K562 (cell line): ENCODE measurements at regions not wholly inside any gene's neighbourhood (a gene's known extent, or its start where the extent isn't known, plus 50 kb on each side); places are given as distances from the start of the nearest gene placed in this dataset.

Source experiments
- ATAC-seq: fragments of 200-7000 bp; cut with Tn5 transposase; 3 replicates; pipeline ENCODE4 v1.9.1; 2020; ENCODE audit warnings: moderate library complexity
- BruUV-seq: library from RNA; stranded (reverse); fragments of 400-500 nt; replicated peaks from 2 replicates; lab custom pipeline; 2021; lab: Mats Ljungman, UMichigan
- CTCF ChIA-PET: fragments of 300-600 bp; formaldehyde crosslinking; extraction: SDS; loops from one replicate; lab custom pipeline; 2021; ENCODE audit warnings: low intra/inter-chr PET ratio; lab: Yijun Ruan, JAX
- POLR2A ChIA-PET: fragments of 300-600, 350-650 bp; sonication (Branson Sonifier 250); formaldehyde crosslinking; extraction: SDS; loops from one replicate; lab custom pipeline; 2021; ENCODE audit warnings: antibody characterized with exemption, inconsistent platforms; lab: Yijun Ruan, JAX
- DNase-seq, 4 experiments: peaks; one replicate each; pipeline versions ENCODE4 v3.0.0 to v3.0.0-alpha.2; 2011 to 2018; ENCODE audit warnings: low spot score in 3 of 4, mixed read lengths in 3 of 4; ENCODE audit errors: extremely low read depth in 1 of 4
- FAIRE-seq: peaks from 2 replicates; lab custom pipeline; 2011; peaks lifted over from hg19 to GRCh38; lab: Jason Lieb, UNC
- H2AFZ ChIP-seq: 2 replicates; pipeline ENCODE4 v1.6.0; 2011; ENCODE audit warnings: low read depth, low read length, control low read depth, inconsistent platforms
- H3K27ac ChIP-seq: fragments of 200-600 bp; 3 replicates; pipeline ENCODE4 v1.8.0; 2011; ENCODE audit warnings: low read depth, mild to moderate bottlenecking, control low read depth, inconsistent platforms, low read length, moderate library complexity, mixed read lengths; ENCODE audit errors: extremely low read depth
- H3K27me3 ChIP-seq, 2 experiments: fragments of 300-600 bp in 1 of 2; 2 replicates in 1 of 2; 3 replicates in 1 of 2; pipeline versions ENCODE4 v1.6.0 to v1.8.0; 2011; ENCODE audit warnings: inconsistent platforms in 2 of 2, low read length in 2 of 2, mild to moderate bottlenecking in 1 of 2, mixed read lengths in 1 of 2, moderate library complexity in 1 of 2; ENCODE audit not compliant: control insufficient read depth in 2 of 2, insufficient read depth in 2 of 2
- H3K36me3 ChIP-seq: fragments of 300-600 bp; 3 replicates; pipeline ENCODE4 v1.8.0; 2011; ENCODE audit warnings: mild to moderate bottlenecking, low read length, inconsistent platforms; ENCODE audit not compliant: control insufficient read depth, insufficient read depth
- H3K4me1 ChIP-seq, 2 experiments: fragments of 200-600 bp in 1 of 2; replicated peaks in 1 of 2; 2 replicates in 1 of 2; 3 replicates in 1 of 2; pipeline versions ENCODE4 v1.5.1 to v1.8.0; 2011; ENCODE audit warnings: inconsistent platforms in 2 of 2, low read length in 2 of 2, mild to moderate bottlenecking in 1 of 2, mixed read lengths in 1 of 2, moderate library complexity in 1 of 2; ENCODE audit not compliant: control insufficient read depth in 2 of 2, insufficient read depth in 2 of 2
- H3K4me2 ChIP-seq: 2 replicates; pipeline ENCODE4 v1.6.1; 2011; ENCODE audit warnings: low read length, control low read depth, inconsistent platforms, mixed read lengths; ENCODE audit not compliant: insufficient read depth
- H3K4me3 ChIP-seq: fragments of 200-600 bp; sonication (generic), shearing (Covaris generic); 2 replicates; pipeline ENCODE4 v1.5.1; 2016; ENCODE audit warnings: control low read depth, inconsistent platforms
- H3K79me2 ChIP-seq: fragments of 200-600 bp; 3 replicates; pipeline ENCODE4 v1.8.0; 2011; ENCODE audit warnings: low read length, inconsistent platforms; ENCODE audit not compliant: control insufficient read depth, insufficient read depth
- H3K9ac ChIP-seq, 2 experiments: 2 replicates each; pipeline versions ENCODE4 v1.6.0 to v1.6.1; 2011; ENCODE audit warnings: low read depth in 2 of 2, low read length in 2 of 2, control low read depth in 1 of 2, inconsistent platforms in 1 of 2, mild to moderate bottlenecking in 1 of 2, mixed read lengths in 1 of 2; ENCODE audit not compliant: insufficient read depth in 1 of 2
- H3K9me1 ChIP-seq: one replicate; pipeline ENCODE4 v1.6.0; 2011; ENCODE audit warnings: inconsistent platforms, mild to moderate bottlenecking, low read length, moderate library complexity; ENCODE audit not compliant: control insufficient read depth, insufficient read depth
- H3K9me3 ChIP-seq: replicated peaks from 2 replicates; pipeline ENCODE4 v1.5.1; 2011; ENCODE audit warnings: low read depth, low read length, inconsistent platforms; ENCODE audit not compliant: control insufficient read depth, insufficient read depth
- H4K20me1 ChIP-seq: replicated peaks from 2 replicates; pipeline ENCODE4 v1.6.1; 2011; ENCODE audit warnings: low read length, inconsistent platforms, mixed read lengths; ENCODE audit not compliant: control insufficient read depth, insufficient read depth
- ATF2 ChIP-seq: sonication (generic); formaldehyde crosslinking; IDR thresholded peaks from 2 replicates; pipeline ENCODE4 v1.8.1; 2022; ENCODE audit warnings: missing genetic modification reagents
- CHD1 ChIP-seq: fragments of 200-600 bp; sonication (generic); IDR thresholded peaks from one replicate; pipeline ENCODE4 v1.6.1; 2012; ENCODE audit warnings: mild to moderate bottlenecking, moderate library complexity, low read length, inconsistent platforms
- DLX4 ChIP-seq: fragments of 250-450 bp; sonication (Bioruptor Pico); IDR thresholded peaks from 2 replicates; pipeline ENCODE4 v1.6.1; 2021; ENCODE audit warnings: mild to moderate bottlenecking
- RREB1 ChIP-seq: fragments of 250-450 bp; sonication (Bioruptor Pico); IDR thresholded peaks from 2 replicates; pipeline ENCODE4 v1.4.0; 2020
- SMARCB1 ChIP-seq: IDR thresholded peaks from 2 replicates; pipeline ENCODE4 v1.6.1; 2011; ENCODE audit warnings: improper control_type of control experiment, low read depth; ENCODE audit not compliant: insufficient read length
- SMC3 ChIP-seq: conservative IDR thresholded peaks from 2 replicates; pipeline ENCODE4 v1.6.1; 2011; ENCODE audit warnings: low read depth, low read length, improper control_type of control experiment; ENCODE audit not compliant: insufficient read depth
- SNAPC5 ChIP-seq: fragments of 250-450 bp; sonication (Bioruptor Pico); IDR thresholded peaks from 2 replicates; pipeline ENCODE4 v1.8.0; 2021; ENCODE audit warnings: moderate library complexity, mild to moderate bottlenecking, inconsistent platforms
- TEAD1 ChIP-seq, 2 experiments: fragments of 450-650 bp in 1 of 2; sonication (generic) in 1 of 2; formaldehyde crosslinking; IDR thresholded peaks; 2 replicates each; pipeline versions ENCODE4 v1.4.0 to v1.8.0; 2020 to 2022; ENCODE audit warnings: mild to moderate bottlenecking in 2 of 2, missing genetic modification reagents in 1 of 2
- ZNF224 ChIP-seq: sonication (generic); formaldehyde crosslinking; IDR thresholded peaks from 2 replicates; pipeline ENCODE4 v1.8.0; 2022; ENCODE audit warnings: mild to moderate bottlenecking, missing genetic modification reagents
- ZNF740 ChIP-seq, 3 experiments: fragments of 200-800 bp in 1 of 3; sonication (Bioruptor generic) in 1 of 3; sonication (generic) in 1 of 3; formaldehyde crosslinking in 1 of 3; IDR thresholded peaks; 2 replicates each; pipeline versions ENCODE4 v1.6.1 to v1.8.0; 2016 to 2022; ENCODE audit warnings: mild to moderate bottlenecking in 2 of 3, missing compliant biosample characterization in 2 of 3, missing genetic modification characterization in 2 of 3, missing genetic modification reagents in 1 of 3
- ZNF766 ChIP-seq: fragments of 200-800 bp; sonication (Bioruptor generic); conservative IDR thresholded peaks from 2 replicates; pipeline ENCODE4 v1.6.1; 2016; ENCODE audit warnings: missing genetic modification characterization, missing compliant biosample characterization
- WGBS: fragments of 100-300 bp; shearing (Covaris generic); methylation state at CpG from one replicate; pipeline ENCODE4 v1.1.6; 2016; ENCODE audit warnings: low coverage, mixed read lengths; ENCODE audit not compliant: insufficient coverage; ENCODE audit errors: missing lambda C conversion rate; 5-methylcytosine and 5-hydroxymethylcytosine counted together
- in situ Hi-C: fragments of 300-500 bp; cut with MboI; formaldehyde crosslinking; loops from 4 replicates; pipeline ENCODE4 v1.15.0; 2018; ENCODE audit warnings: inconsistent platforms, mixed read lengths
- intact Hi-C: fragments of 100-400 bp; cut with micrococcal nuclease; formaldehyde crosslinking; loops from 2 replicates; pipeline ENCODE4 v1.14.2; 2022

- no peak for TF ChIP-seq TEAD1 (CRISPR knock-in tag; IDR thresholded peaks at IDR 0.05)
Observed at GRCh38 chr12:67758119-67758518, 109.6 kb downstream of the DYRK2 start (continued).

- 0% methylated on average over 4 of the region's 4 CpGs for WGBS
Observed at GRCh38 chr12:67758521-67758920, 110.0 kb downstream of the DYRK2 start.

More at GRCh38 chr12:67758521-67758920, 110.0 kb downstream of the DYRK2 start:
- H3K9me1 ChIP-seq: no peaks in the 10 kb centered on the region
- DNase-seq (no peak), FAIRE-seq (no peak), ATAC-seq (no peak)
- no peak overlapping the region for H3K4me3 ChIP-seq
- H4K20me1 ChIP-seq: no peaks in the 10 kb centered on the region
- no TSS peak for BruUV-seq
- H3K36me3 ChIP-seq: no peaks in the 10 kb centered on the region
- H3K4me1 ChIP-seq: no peaks in the 10 kb centered on the region
- TF ChIP-seq ATF2 (CRISPR knock-in tag) (no peak), DLX4 (CRISPR knock-in tag) (no peak), SMC3 (no peak), ZNF766 (CRISPR knock-in tag) (no peak), ZNF224 (no peak), CHD1 (no peak), ZNF740 (CRISPR knock-in tag; IDR thresholded peaks at IDR 0.05) (no peak), ZNF740 (tag; IDR thresholded peaks at IDR 0.05) (no peak), SMARCB1 (no peak), SNAPC5 (CRISPR knock-in tag) (no peak), RREB1 (CRISPR knock-in tag) (no peak)
- no peaks in the 10 kb centered on the region for H3K79me2 ChIP-seq
- no peak overlapping the region for H3K4me2 ChIP-seq
- no peaks in the 10 kb centered on the region for H3K9me3 ChIP-seq
- H3K9ac ChIP-seq: no peak overlapping the region
- H2AFZ ChIP-seq: no peak overlapping the region
- peaks cover 0 to 10% of the 10 kb centered on the region in 2 experiments; a peak in 3 of 5 replicates for H3K27me3 ChIP-seq
- CTCF ChIA-PET: no interaction called here
- H3K27ac ChIP-seq: no peak overlapping the region
- intact Hi-C loops (no loop called here), in situ Hi-C loops (no loop called here)
- POLR2A ChIA-PET: no interaction called here
